ENCODE measurements at regions not wholly inside any gene's neighbourhood (a gene's known extent, or its start where the extent isn't known, plus 50 kb on each side); places are given as distances from the start of the nearest gene placed in this dataset.
"Not testable (repeated sequence)": the region's sequence is repeated elsewhere in the genome, so short reads cannot be mapped to it uniquely, and the experiment has no call there.

DNA sequence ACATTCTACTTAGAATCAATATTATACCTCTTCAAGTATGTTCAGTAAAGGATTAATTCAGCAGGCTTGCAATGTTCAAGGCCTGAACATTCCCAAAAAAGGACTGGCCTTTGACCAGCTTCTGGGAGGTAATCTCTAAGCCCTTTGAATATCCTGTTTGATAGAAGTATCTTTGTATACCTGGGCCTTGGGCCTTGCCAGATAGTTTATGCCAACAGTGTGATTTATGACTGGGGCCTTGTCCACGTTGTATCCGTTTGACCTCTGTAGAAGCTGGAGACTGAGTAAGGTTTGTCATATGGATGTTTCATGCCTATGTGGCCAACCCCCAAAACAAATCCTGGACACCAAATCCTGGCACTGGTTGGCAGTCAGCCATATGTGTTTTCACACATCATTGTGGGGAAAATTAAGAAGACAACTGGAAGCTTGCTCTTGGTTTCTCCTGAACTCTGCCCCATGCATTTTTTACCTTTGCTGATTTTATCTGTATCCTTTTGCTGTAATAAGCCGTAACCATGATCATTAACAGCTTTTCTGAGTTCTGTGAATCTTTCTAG is 92.1 kb downstream of the RMI1 start:
- no peaks in the 10 kb centered on the region for H3K9me3 ChIP-seq
- no peak overlapping the region for H3K4me3 ChIP-seq
- no peak for DNase-seq
- TF ChIP-seq, protein P1, sequence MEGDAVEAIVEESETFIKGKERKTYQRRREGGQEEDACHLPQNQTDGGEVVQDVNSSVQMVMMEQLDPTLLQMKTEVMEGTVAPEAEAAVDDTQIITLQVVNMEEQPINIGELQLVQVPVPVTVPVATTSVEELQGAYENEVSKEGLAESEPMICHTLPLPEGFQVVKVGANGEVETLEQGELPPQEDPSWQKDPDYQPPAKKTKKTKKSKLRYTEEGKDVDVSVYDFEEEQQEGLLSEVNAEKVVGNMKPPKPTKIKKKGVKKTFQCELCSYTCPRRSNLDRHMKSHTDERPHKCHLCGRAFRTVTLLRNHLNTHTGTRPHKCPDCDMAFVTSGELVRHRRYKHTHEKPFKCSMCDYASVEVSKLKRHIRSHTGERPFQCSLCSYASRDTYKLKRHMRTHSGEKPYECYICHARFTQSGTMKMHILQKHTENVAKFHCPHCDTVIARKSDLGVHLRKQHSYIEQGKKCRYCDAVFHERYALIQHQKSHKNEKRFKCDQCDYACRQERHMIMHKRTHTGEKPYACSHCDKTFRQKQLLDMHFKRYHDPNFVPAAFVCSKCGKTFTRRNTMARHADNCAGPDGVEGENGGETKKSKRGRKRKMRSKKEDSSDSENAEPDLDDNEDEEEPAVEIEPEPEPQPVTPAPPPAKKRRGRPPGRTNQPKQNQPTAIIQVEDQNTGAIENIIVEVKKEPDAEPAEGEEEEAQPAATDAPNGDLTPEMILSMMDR (IDR thresholded peaks at IDR 0.05), result no peak
- intact Hi-C loops (cut with DNase I; ENCODE audit: low total_unique reads) (no loop called here), in situ Hi-C loops (cut with MboI; ENCODE audit: low pct_ligation_motif_present in 1 of 4, low pct_unique_long_range_greater_than_20kb in 1 of 4, low sequenced_read_pairs in 3 of 4) (no loop called here)
- WGBS, 2 donors (ENCODE audit: low coverage in 1 of 2), result 72 to 83% methylated on average over 1 to 3 of the region's 3 CpGs
- no peaks in the 10 kb centered on the region for H3K36me3 ChIP-seq
- H3K4me1 ChIP-seq, result no peaks in the 10 kb centered on the region
- H3K27me3 ChIP-seq, result no peaks in the 10 kb centered on the region
- no peak overlapping the region for H3K27ac ChIP-seq

DNA sequence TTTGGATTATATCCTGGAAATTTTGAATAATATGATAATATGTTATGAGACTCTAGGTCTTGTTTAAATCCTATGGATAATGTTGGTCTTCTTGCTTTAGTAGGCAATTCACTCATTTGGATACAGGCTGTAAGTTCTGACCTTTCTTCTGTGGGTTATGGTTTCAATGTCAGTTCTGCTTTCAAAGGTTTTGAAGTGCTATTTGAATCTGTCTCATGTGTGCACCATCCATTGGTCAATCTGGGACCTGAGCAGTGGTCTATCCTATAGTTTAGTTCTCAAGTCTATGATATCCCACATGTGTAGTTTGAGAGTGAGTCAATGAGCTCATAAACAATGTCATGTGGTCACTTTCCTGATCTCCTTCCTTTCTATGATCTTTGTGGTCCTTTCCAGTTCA is 94.4 kb downstream of the RMI1 start:
- no peaks in the 10 kb centered on the region for H3K36me3 ChIP-seq
- no peaks in the 10 kb centered on the region for H3K27me3 ChIP-seq
- H3K27ac ChIP-seq, result no peak overlapping the region
- TF ChIP-seq POLR2A (IDR thresholded peaks at IDR 0.05) (no peak), EP300 (IDR thresholded peaks at IDR 0.05; ENCODE audit: low read depth) (no peak), POLR2AphosphoS5 (IDR thresholded peaks at IDR 0.05) (no peak)
- TF ChIP-seq, protein P1 (IDR thresholded peaks at IDR 0.05), result no peak
- in situ Hi-C loops (cut with MboI; ENCODE audit: low pct_ligation_motif_present in 1 of 4, low pct_unique_long_range_greater_than_20kb in 1 of 4, low sequenced_read_pairs in 3 of 4), result no loop called here
- no peaks in the 10 kb centered on the region for H3K4me1 ChIP-seq
- H3K9me3 ChIP-seq, result no peaks in the 10 kb centered on the region
- no peak overlapping the region for H3K4me3 ChIP-seq
- intact Hi-C loops (cut with DNase I; ENCODE audit: low total_unique reads), result no loop called here
- no peak for DNase-seq

DNA sequence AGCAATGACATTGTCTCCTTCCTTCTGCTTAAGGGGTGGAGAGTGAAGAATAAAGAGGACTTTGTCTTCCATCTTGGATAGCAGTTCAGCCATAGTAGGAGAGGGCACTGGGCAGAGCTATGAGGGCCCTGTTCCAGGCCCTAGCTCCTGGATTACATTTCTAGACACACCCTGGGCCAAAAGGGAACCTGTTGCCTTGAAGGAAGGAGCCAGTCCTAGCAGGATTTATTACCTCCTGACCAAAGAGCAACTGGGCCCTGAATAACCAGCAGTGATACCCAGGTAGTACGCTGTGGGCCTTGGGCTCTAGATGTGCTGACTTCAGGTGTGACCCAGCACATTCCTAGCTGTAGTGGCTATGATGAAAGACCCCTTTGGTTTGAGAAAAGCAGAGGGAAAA is 95.8 kb downstream of the RMI1 start:
- H3K4me1 ChIP-seq, result no peaks in the 10 kb centered on the region
- no peak overlapping the region for H3K4me3 ChIP-seq
- intact Hi-C loops (cut with DNase I; ENCODE audit: low total_unique reads) (no loop called here), in situ Hi-C loops (cut with MboI; ENCODE audit: low pct_ligation_motif_present in 1 of 4, low pct_unique_long_range_greater_than_20kb in 1 of 4, low sequenced_read_pairs in 3 of 4) (no loop called here)
- TF ChIP-seq EP300 (IDR thresholded peaks at IDR 0.05; ENCODE audit: low read depth), result no peak
- TF ChIP-seq POLR2AphosphoS5 (IDR thresholded peaks at IDR 0.05), result no peak
- TF ChIP-seq, protein P1 (IDR thresholded peaks at IDR 0.05), result no peak
- no peak for TF ChIP-seq POLR2A (IDR thresholded peaks at IDR 0.05)
- H3K9me3 ChIP-seq, result no peaks in the 10 kb centered on the region
- no peaks in the 10 kb centered on the region for H3K27me3 ChIP-seq
- WGBS, 2 donors (ENCODE audit: low coverage in 1 of 2), result 50% methylated on average over 1 of the region's 1 CpG; no CpG with 5 or more reads in 1 of the 2 donors
- DNase-seq, result peak; percentile 21
- no peak overlapping the region for H3K27ac ChIP-seq
- no peaks in the 10 kb centered on the region for H3K36me3 ChIP-seq

DNA sequence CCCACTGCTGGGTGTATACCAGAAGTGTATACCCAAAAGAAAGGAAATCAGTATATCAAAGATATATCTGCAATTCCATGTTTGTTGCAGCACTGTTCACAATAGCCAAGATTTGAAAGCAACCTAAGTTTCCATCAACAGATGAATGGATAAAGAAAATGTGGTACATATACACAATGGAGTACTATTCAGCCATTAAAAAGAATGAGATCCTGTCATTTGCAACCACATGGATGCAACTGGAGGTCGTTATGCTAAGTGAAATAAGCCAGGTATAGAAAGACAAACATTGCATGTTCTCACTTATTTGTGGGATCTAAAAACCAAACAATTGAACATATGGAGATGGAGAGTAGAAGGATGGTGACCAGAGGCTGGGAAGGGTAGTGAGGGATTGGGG is 97.2 kb downstream of the RMI1 start:
- intact Hi-C loops (cut with DNase I; ENCODE audit: low total_unique reads); H3K9me3 ChIP-seq; H3K4me1 ChIP-seq; H3K27ac ChIP-seq; DNase-seq; H3K36me3 ChIP-seq; in situ Hi-C loops (cut with MboI; ENCODE audit: low pct_ligation_motif_present in 1 of 4, low pct_unique_long_range_greater_than_20kb in 1 of 4, low sequenced_read_pairs in 3 of 4); H3K4me3 ChIP-seq; H3K27me3 ChIP-seq: not testable (repeated sequence)
- WGBS, 2 donors (ENCODE audit: low coverage in 1 of 2), result 54% methylated on average over 1 of the region's 1 CpG; no CpG with 5 or more reads in 1 of the 2 donors

DNA sequence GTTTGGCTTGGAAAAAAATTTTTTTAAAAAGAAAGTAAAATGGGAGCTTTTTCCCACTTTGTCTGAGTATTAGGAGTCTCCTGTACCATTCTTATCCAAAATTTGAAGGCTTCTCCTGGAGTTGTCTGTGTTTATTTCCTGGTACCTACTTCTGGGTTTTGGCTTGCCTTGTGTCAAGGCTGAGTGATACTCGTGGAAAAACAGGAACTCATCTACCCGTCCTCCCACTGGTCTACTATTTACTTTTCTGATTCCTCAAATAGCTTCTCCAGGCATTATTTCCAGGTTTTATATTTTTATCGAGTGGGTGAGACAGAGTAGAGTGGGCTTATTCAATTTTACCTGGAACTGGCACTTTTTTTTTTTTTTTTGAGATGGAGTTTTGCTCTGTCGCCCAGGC is 99.4 kb downstream of the RMI1 start:
- intact Hi-C loops (cut with DNase I; ENCODE audit: low total_unique reads) (no loop called here), in situ Hi-C loops (cut with MboI; ENCODE audit: low pct_ligation_motif_present in 1 of 4, low pct_unique_long_range_greater_than_20kb in 1 of 4, low sequenced_read_pairs in 3 of 4) (no loop called here)
- Histone ChIP-seq H3K9me3 (no peaks in the 10 kb centered on the region), H3K27me3 (no peaks in the 10 kb centered on the region), H3K4me3 (no peak overlapping the region), H3K4me1 (no peaks in the 10 kb centered on the region), H3K36me3 (no peaks in the 10 kb centered on the region), H3K27ac (no peak overlapping the region)
- no peak for DNase-seq
- WGBS, 2 donors (ENCODE audit: low coverage in 1 of 2), result 42 to 60% methylated on average over 3 to 4 of the region's 4 CpGs
- TF ChIP-seq POLR2AphosphoS5 (IDR thresholded peaks at IDR 0.05) (no peak), POLR2A (IDR thresholded peaks at IDR 0.05) (no peak), EP300 (IDR thresholded peaks at IDR 0.05; ENCODE audit: low read depth) (no peak)
- TF ChIP-seq, protein P1 (IDR thresholded peaks at IDR 0.05), result no peak
